H9 (cell line): ENCODE measurements at regions not wholly inside any gene's neighbourhood (a gene's known extent, or its start where the extent isn't known, plus 50 kb on each side); places are given as distances from the start of the nearest gene placed in this dataset.
A peak's percentile ranks its signal among the peaks of the same experiment; 100 is the strongest.

Experiments used
- DNase-seq: peaks from one replicate; pipeline ENCODE4 v3.0.0-alpha.2; 2017
- H2AFZ ChIP-seq: one replicate; pipeline ENCODE4 v1.6.1; 2013; ENCODE audit warnings: mild to moderate bottlenecking, low read length, control low read depth, moderate library complexity
- H2AK5ac ChIP-seq: 2 replicates; pipeline ENCODE4 v1.6.1; 2013; ENCODE audit warnings: low read length, control low read depth, mixed read lengths; ENCODE audit not compliant: insufficient read length
- H2BK120ac ChIP-seq: one replicate; pipeline ENCODE4 v1.6.1; 2013; ENCODE audit warnings: low read depth, mild to moderate bottlenecking, low read length, control low read depth, inconsistent platforms; ENCODE audit not compliant: poor library complexity, severe bottlenecking
- H2BK12ac ChIP-seq: 2 replicates; pipeline ENCODE4 v1.6.1; 2013; ENCODE audit warnings: low read length, control low read depth, mixed read lengths, low read depth; ENCODE audit not compliant: insufficient read length
- H2BK15ac ChIP-seq: 2 replicates; pipeline ENCODE4 v1.6.1; 2013; ENCODE audit warnings: low read depth, low read length, control low read depth
- H2BK20ac ChIP-seq: one replicate; pipeline ENCODE4 v1.6.1; 2013; ENCODE audit warnings: low read depth, mild to moderate bottlenecking, low read length, control low read depth, inconsistent platforms; ENCODE audit not compliant: poor library complexity, severe bottlenecking
- H2BK5ac ChIP-seq: 2 replicates; pipeline ENCODE4 v1.6.1; 2013; ENCODE audit warnings: low read length, control low read depth, mixed read lengths; ENCODE audit not compliant: insufficient read length
- H3K14ac ChIP-seq: 2 replicates; pipeline ENCODE4 v1.6.1; 2013; ENCODE audit warnings: low read length, control low read depth; ENCODE audit not compliant: insufficient read depth
- H3K18ac ChIP-seq: 2 replicates; pipeline ENCODE4 v1.6.1; 2013; ENCODE audit warnings: low read depth, mild to moderate bottlenecking, mixed read lengths, low read length, control low read depth; ENCODE audit not compliant: insufficient read length
- H3K23ac ChIP-seq: 2 replicates; pipeline ENCODE4 v1.6.1; 2013; ENCODE audit warnings: low read length, control low read depth, mixed read lengths, low read depth; ENCODE audit not compliant: insufficient read length
- H3K23me2 ChIP-seq: 2 replicates; pipeline ENCODE4 v1.6.1; 2013; ENCODE audit warnings: low read depth, mild to moderate bottlenecking, mixed read lengths, low read length, control low read depth; ENCODE audit not compliant: insufficient read length, poor library complexity, severe bottlenecking
- H3K27ac ChIP-seq: 2 replicates; pipeline ENCODE4 v1.5.1; 2013; ENCODE audit warnings: low read length, control low read depth, mixed read lengths, low read depth; ENCODE audit not compliant: insufficient read length
- H3K27me3 ChIP-seq: 2 replicates; pipeline ENCODE4 v1.6.1; 2013; ENCODE audit warnings: low read length, control low read depth, inconsistent platforms; ENCODE audit not compliant: insufficient read depth
- H3K4ac ChIP-seq: 2 replicates; pipeline ENCODE4 v1.6.1; 2013; ENCODE audit warnings: low read depth, mild to moderate bottlenecking, control low read depth, inconsistent platforms, low read length, moderate library complexity
- H3K4me1 ChIP-seq: 2 replicates; pipeline ENCODE4 v1.6.1; 2013; ENCODE audit warnings: low read length, control low read depth, inconsistent platforms; ENCODE audit not compliant: insufficient read depth
- H3K4me2 ChIP-seq: 2 replicates; pipeline ENCODE4 v1.6.1; 2013; ENCODE audit warnings: low read length, control low read depth, mixed read lengths; ENCODE audit not compliant: insufficient read length, insufficient read depth
- H3K56ac ChIP-seq: 2 replicates; pipeline ENCODE4 v1.6.1; 2013; ENCODE audit warnings: low read depth, mild to moderate bottlenecking, mixed read lengths, low read length, control low read depth; ENCODE audit not compliant: insufficient read length
- H3K79me1 ChIP-seq: 2 replicates; pipeline ENCODE4 v1.6.1; 2013; ENCODE audit warnings: low read depth, mild to moderate bottlenecking, moderate library complexity, low read length, control low read depth, inconsistent platforms; ENCODE audit not compliant: insufficient read depth, poor library complexity, severe bottlenecking
- H3K79me2 ChIP-seq: 2 replicates; pipeline ENCODE4 v1.6.1; 2013; ENCODE audit warnings: low read length, control low read depth, inconsistent platforms; ENCODE audit not compliant: insufficient read depth
- H3K9ac ChIP-seq: 2 replicates; pipeline ENCODE4 v1.6.1; 2013; ENCODE audit warnings: low read length, control low read depth, mixed read lengths; ENCODE audit not compliant: insufficient read length; ENCODE audit errors: extremely low read depth
- H3K9me3 ChIP-seq: one replicate; pipeline ENCODE4 v1.6.1; 2013; ENCODE audit warnings: low read depth, low read length, inconsistent platforms; ENCODE audit not compliant: control insufficient read depth
- H3T11ph ChIP-seq: one replicate; pipeline ENCODE4 v1.6.1; 2013; ENCODE audit warnings: mild to moderate bottlenecking, low read length, control low read depth, inconsistent platforms
- H4K20me1 ChIP-seq: one replicate; pipeline ENCODE4 v1.6.1; 2013; ENCODE audit not compliant: control insufficient read depth, insufficient read length, insufficient read depth
- H4K5ac ChIP-seq: 2 replicates; pipeline ENCODE4 v1.6.1; 2013; ENCODE audit warnings: low read depth, mild to moderate bottlenecking, mixed read lengths, low read length, control low read depth; ENCODE audit not compliant: insufficient read length
- H4K8ac ChIP-seq: replicated peaks from 2 replicates; pipeline ENCODE4 v1.6.1; 2013; ENCODE audit warnings: low read length, control low read depth, mixed read lengths, low read depth; ENCODE audit not compliant: insufficient read length
- H4K91ac ChIP-seq: 2 replicates; pipeline ENCODE4 v1.6.1; 2013; ENCODE audit warnings: low read depth, mild to moderate bottlenecking, moderate library complexity, mixed read lengths, low read length, control low read depth; ENCODE audit not compliant: insufficient read length
- H3K27ac Mint-ChIP-seq, 3 experiments: 2 replicates in 2 of 3; 3 replicates in 1 of 3; pipeline ENCODE4 v1.8.0; 2020 to 2021; ENCODE audit warnings: mixed read lengths in 3 of 3, mild to moderate bottlenecking in 1 of 3, moderate library complexity in 1 of 3
- H3K27me3 Mint-ChIP-seq: 2 replicates; pipeline ENCODE4 v1.8.0; 2021; ENCODE audit warnings: low read depth, mild to moderate bottlenecking, moderate library complexity, mixed read lengths
- H3K36me3 Mint-ChIP-seq, 3 experiments: 2 replicates in 2 of 3; 3 replicates in 1 of 3; pipeline ENCODE4 v1.8.0; 2020 to 2021; ENCODE audit warnings: low read depth in 3 of 3, mixed read lengths in 3 of 3; ENCODE audit not compliant: insufficient read depth in 1 of 3
- H3K4me1 Mint-ChIP-seq, 2 experiments: 2 replicates each; pipeline ENCODE4 v1.8.0; 2020; ENCODE audit warnings: mixed read lengths in 2 of 2
- H3K4me3 Mint-ChIP-seq, 2 experiments: 2 replicates in 1 of 2; 3 replicates in 1 of 2; pipeline ENCODE4 v1.8.0; 2020 to 2021; ENCODE audit warnings: mild to moderate bottlenecking in 2 of 2, mixed read lengths in 2 of 2, moderate library complexity in 1 of 2
- H3K9me3 Mint-ChIP-seq, 2 experiments: 2 replicates in 1 of 2; 3 replicates in 1 of 2; pipeline ENCODE4 v1.8.0; 2020; ENCODE audit warnings: mild to moderate bottlenecking in 2 of 2, mixed read lengths in 2 of 2, moderate library complexity in 1 of 2
- WGBS: extraction: QIAGEN DNeasy Blood & Tissue Kit; methylation state at CpG from one replicate; pipeline ENCODE4 v1.1.7; 2013; ENCODE audit warnings: missing lambda C conversion rate, low lambda C conversion rate, mixed read lengths; ENCODE audit not compliant: insufficient read length; ENCODE audit errors: extremely low coverage; 5-methylcytosine and 5-hydroxymethylcytosine counted together
- TF ChIP-seq, protein P1 (sequence below): fragments of 200-600 bp; sonication (generic); conservative IDR thresholded peaks from 3 replicates; pipeline ENCODE4 v1.8.0; 2021; ENCODE audit warnings: antibody characterized with exemption, mild to moderate bottlenecking

DNA sequence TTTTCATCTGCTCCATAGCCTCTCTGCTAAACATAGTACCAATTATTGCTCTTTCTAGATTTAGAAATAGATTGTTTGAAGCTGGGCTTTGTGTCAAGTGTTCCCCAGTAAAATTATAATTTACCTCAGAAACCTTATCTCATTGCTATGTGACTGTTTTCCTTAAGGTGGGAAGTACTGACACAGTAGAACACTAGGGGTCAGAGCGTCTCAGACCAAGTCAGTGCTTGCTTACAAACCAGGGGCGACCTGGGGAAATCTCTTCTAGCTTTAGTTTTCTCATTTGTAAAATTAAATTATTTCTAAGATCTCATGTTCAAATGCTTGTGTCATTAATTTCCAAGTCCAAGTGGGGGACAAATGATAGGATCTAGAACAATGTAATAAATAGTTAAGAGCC lies 360.4 kb downstream of the RAPGEF2 start:
- no peak for DNase-seq
- H3K23ac ChIP-seq, result no peak overlapping the region
- no peaks in the 10 kb centered on the region for H3K4me1 ChIP-seq
- H3K79me2 ChIP-seq, result no peaks in the 10 kb centered on the region
- no peak overlapping the region for H3K14ac ChIP-seq
- no peak overlapping the region for H2AFZ ChIP-seq
- H2BK120ac ChIP-seq, result no peak overlapping the region
- H4K5ac ChIP-seq, result no peak overlapping the region
- H4K20me1 ChIP-seq, result no peaks in the 10 kb centered on the region
- no peak overlapping the region for H3K4ac ChIP-seq
- TF ChIP-seq, protein P1, sequence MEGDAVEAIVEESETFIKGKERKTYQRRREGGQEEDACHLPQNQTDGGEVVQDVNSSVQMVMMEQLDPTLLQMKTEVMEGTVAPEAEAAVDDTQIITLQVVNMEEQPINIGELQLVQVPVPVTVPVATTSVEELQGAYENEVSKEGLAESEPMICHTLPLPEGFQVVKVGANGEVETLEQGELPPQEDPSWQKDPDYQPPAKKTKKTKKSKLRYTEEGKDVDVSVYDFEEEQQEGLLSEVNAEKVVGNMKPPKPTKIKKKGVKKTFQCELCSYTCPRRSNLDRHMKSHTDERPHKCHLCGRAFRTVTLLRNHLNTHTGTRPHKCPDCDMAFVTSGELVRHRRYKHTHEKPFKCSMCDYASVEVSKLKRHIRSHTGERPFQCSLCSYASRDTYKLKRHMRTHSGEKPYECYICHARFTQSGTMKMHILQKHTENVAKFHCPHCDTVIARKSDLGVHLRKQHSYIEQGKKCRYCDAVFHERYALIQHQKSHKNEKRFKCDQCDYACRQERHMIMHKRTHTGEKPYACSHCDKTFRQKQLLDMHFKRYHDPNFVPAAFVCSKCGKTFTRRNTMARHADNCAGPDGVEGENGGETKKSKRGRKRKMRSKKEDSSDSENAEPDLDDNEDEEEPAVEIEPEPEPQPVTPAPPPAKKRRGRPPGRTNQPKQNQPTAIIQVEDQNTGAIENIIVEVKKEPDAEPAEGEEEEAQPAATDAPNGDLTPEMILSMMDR, result peak; percentile 61
- no peak overlapping the region for H3K4me2 ChIP-seq
- Mint-ChIP-seq H3K27ac (no peak overlapping the region), H3K4me1 (no peaks in the 10 kb centered on the region), H3K9me3 (no peaks in the 10 kb centered on the region), H3K4me3 (no peak overlapping the region), H3K36me3 (no peaks in the 10 kb centered on the region), H3K27me3 (no peaks in the 10 kb centered on the region)
- H2BK5ac ChIP-seq, result no peak overlapping the region
- H3K23me2 ChIP-seq, result no peaks in the 10 kb centered on the region
- H4K91ac ChIP-seq, result no peak overlapping the region
- no peak overlapping the region for H3T11ph ChIP-seq
- no peak overlapping the region for H3K18ac ChIP-seq
- no CpG with 5 or more reads among the region's 2 CpGs for WGBS
- H2AK5ac ChIP-seq, result no peak overlapping the region
- no peak overlapping the region for H4K8ac ChIP-seq
- no peaks in the 10 kb centered on the region for H3K27me3 ChIP-seq
- no peaks in the 10 kb centered on the region for H3K9me3 ChIP-seq
- no peak overlapping the region for H2BK15ac ChIP-seq
- no peak overlapping the region for H2BK20ac ChIP-seq
- H3K27ac ChIP-seq, result no peak overlapping the region
- no peaks in the 10 kb centered on the region for H3K79me1 ChIP-seq
- H3K9ac ChIP-seq, result no peak overlapping the region
- no peak overlapping the region for H2BK12ac ChIP-seq
- H3K56ac ChIP-seq, result no peak overlapping the region
